IMR-90 (cell line): ENCODE measurements at regions not wholly inside any gene's neighbourhood (a gene's known extent, or its start where the extent isn't known, plus 50 kb on each side); places are given as distances from the start of the nearest gene placed in this dataset.

ENCODE experiments used
- ATAC-seq: fragments of 200-7000 bp; cut with Tn5 transposase; 2 replicates; pipeline ENCODE4 v1.9.1; 2020; ENCODE audit warnings: low read depth, mild to moderate bottlenecking, moderate library complexity
- BruUV-seq: library from RNA; stranded (reverse); fragments of 400-500 nt; replicated peaks from 2 replicates; lab custom pipeline; 2021; lab: Mats Ljungman, UMichigan
- CTCF ChIA-PET: fragments of 300-600 bp; formaldehyde crosslinking; extraction: SDS; loops from one replicate; lab custom pipeline; 2021; ENCODE audit warnings: antibody characterized with exemption; lab: Yijun Ruan, JAX
- POLR2A ChIA-PET: fragments of 300-600 bp; sonication (Branson Sonifier 250); formaldehyde crosslinking; loops from one replicate; lab custom pipeline; 2022; ENCODE audit warnings: antibody characterized with exemption; ENCODE audit not compliant: unreplicated experiment; lab: Charles Lee
- DNase-seq: peaks from one replicate; pipeline ENCODE4 v3.0.0; 2013
- H2AFZ ChIP-seq: replicated peaks from 2 replicates; pipeline ENCODE3; 2013; ENCODE audit warnings: low read length, mild to moderate bottlenecking; ENCODE audit not compliant: poor library complexity
- H2AK5ac ChIP-seq: 2 replicates; pipeline ENCODE4 v1.6.1; 2013; ENCODE audit warnings: low read depth, low read length, inconsistent platforms
- H2AK9ac ChIP-seq: replicated peaks from 2 replicates; pipeline ENCODE3; 2013; ENCODE audit warnings: mild to moderate bottlenecking, low read depth, low read length, moderate library complexity; ENCODE audit not compliant: poor library complexity
- H2BK120ac ChIP-seq: 2 replicates; pipeline ENCODE4 v1.6.1; 2013; ENCODE audit warnings: low read depth, low read length, inconsistent platforms
- H2BK15ac ChIP-seq: 3 replicates; pipeline ENCODE4 v1.6.1; 2013; ENCODE audit warnings: low read depth, low read length, inconsistent platforms
- H2BK20ac ChIP-seq: 2 replicates; pipeline ENCODE4 v1.6.1; 2013; ENCODE audit warnings: low read depth, mild to moderate bottlenecking, inconsistent platforms, low read length, moderate library complexity
- H2BK5ac ChIP-seq: 2 replicates; pipeline ENCODE4 v1.6.1; 2013; ENCODE audit warnings: mild to moderate bottlenecking, low read depth, low read length, inconsistent platforms; ENCODE audit not compliant: poor library complexity, severe bottlenecking
- H3K14ac ChIP-seq: replicated peaks from 2 replicates; pipeline ENCODE4 v1.6.1; 2013; ENCODE audit warnings: low read depth, low read length, inconsistent platforms
- H3K18ac ChIP-seq: 2 replicates; pipeline ENCODE4 v1.6.1; 2013; ENCODE audit warnings: low read depth, low read length, control low read depth
- H3K23ac ChIP-seq: 2 replicates; pipeline ENCODE4 v1.6.1; 2013; ENCODE audit warnings: low read depth, low read length, inconsistent platforms
- H3K27ac ChIP-seq: 2 replicates; pipeline ENCODE4 v1.5.1; 2013; ENCODE audit warnings: mild to moderate bottlenecking, control low read depth, low read length; ENCODE audit not compliant: insufficient read depth
- H3K27me3 ChIP-seq: 2 replicates; pipeline ENCODE4 v1.6.1; 2013; ENCODE audit warnings: low read length; ENCODE audit not compliant: control insufficient read depth, insufficient read depth
- H3K36me3 ChIP-seq: 2 replicates; pipeline ENCODE4 v1.6.1; 2013; ENCODE audit warnings: low read length, mixed read lengths; ENCODE audit not compliant: control insufficient read depth, insufficient read depth
- H3K4ac ChIP-seq: 2 replicates; pipeline ENCODE4 v1.6.1; 2013; ENCODE audit warnings: low read depth, low read length, inconsistent platforms
- H3K4me1 ChIP-seq: 2 replicates; pipeline ENCODE4 v1.6.1; 2013; ENCODE audit warnings: low read length, mixed read lengths; ENCODE audit not compliant: control insufficient read depth, insufficient read depth
- H3K4me2 ChIP-seq: 2 replicates; pipeline ENCODE4 v1.6.1; 2013; ENCODE audit warnings: low read depth, mild to moderate bottlenecking, control low read depth, low read length, moderate library complexity
- H3K4me3 ChIP-seq: 2 replicates; pipeline ENCODE4 v1.5.1; 2013; ENCODE audit warnings: low read depth, mild to moderate bottlenecking, control low read depth, low read length, moderate library complexity; ENCODE audit not compliant: insufficient read depth
- H3K56ac ChIP-seq: 2 replicates; pipeline ENCODE4 v1.6.1; 2013; ENCODE audit warnings: low read length, inconsistent platforms; ENCODE audit not compliant: insufficient read depth; ENCODE audit errors: extremely low read depth
- H3K79me1 ChIP-seq, 2 experiments: 2 replicates each; pipeline ENCODE4 v1.6.1; 2013; ENCODE audit warnings: low read length in 2 of 2, inconsistent platforms in 1 of 2, low read depth in 1 of 2
- H3K9ac ChIP-seq: 2 replicates; pipeline ENCODE4 v1.6.1; 2013; ENCODE audit warnings: low read depth, low read length, control low read depth
- H3K9me1 ChIP-seq: 2 replicates; pipeline ENCODE4 v1.6.1; 2013; ENCODE audit warnings: low read length, inconsistent platforms; ENCODE audit not compliant: insufficient read depth
- H3K9me3 ChIP-seq: 2 replicates; pipeline ENCODE4 v1.6.1; 2013; ENCODE audit warnings: low read length; ENCODE audit not compliant: control insufficient read depth, insufficient read depth
- H4K20me1 ChIP-seq: 2 replicates; pipeline ENCODE4 v1.6.1; 2013; ENCODE audit warnings: low read length, inconsistent platforms; ENCODE audit not compliant: insufficient read depth
- H4K5ac ChIP-seq: 2 replicates; pipeline ENCODE4 v1.6.1; 2013; ENCODE audit warnings: mild to moderate bottlenecking, low read depth, low read length, control low read depth
- H4K8ac ChIP-seq, 2 experiments: 2 replicates each; pipeline ENCODE4 v1.6.1; 2013; ENCODE audit warnings: low read depth in 2 of 2, low read length in 2 of 2, control low read depth in 1 of 2, inconsistent platforms in 1 of 2
- H4K91ac ChIP-seq: 2 replicates; pipeline ENCODE4 v1.6.1; 2013; ENCODE audit warnings: low read depth, low read length, inconsistent platforms; ENCODE audit not compliant: insufficient read depth
- BHLHE40 ChIP-seq: fragments of 150-350 bp; IDR thresholded peaks from 2 replicates; pipeline ENCODE4 v1.6.1; 2016; ENCODE audit warnings: mild to moderate bottlenecking, low read depth, low read length
- CEBPB ChIP-seq: IDR thresholded peaks from 2 replicates; pipeline ENCODE4 v1.6.1; 2012; ENCODE audit warnings: low read depth, low read length, improper control_type of control experiment
- CHD1 ChIP-seq: IDR thresholded peaks from 2 replicates; pipeline ENCODE4 v1.6.1; 2012; ENCODE audit warnings: low read depth, low read length, improper control_type of control experiment
- ELK1 ChIP-seq: fragments of 150-350 bp; IDR thresholded peaks from 2 replicates; pipeline ENCODE4 v1.6.1; 2016; ENCODE audit warnings: low read depth, mild to moderate bottlenecking, low read length, moderate library complexity, borderline replicate concordance
- FOS ChIP-seq: fragments of 150-350 bp; IDR thresholded peaks from 2 replicates; pipeline ENCODE4 v1.6.1; 2016; ENCODE audit warnings: low read depth, low read length
- MAFK ChIP-seq: IDR thresholded peaks from 2 replicates; pipeline ENCODE4 v1.6.1; 2012; ENCODE audit warnings: low read depth, low read length, improper control_type of control experiment
- MAZ ChIP-seq: IDR thresholded peaks from 2 replicates; pipeline ENCODE4 v1.6.1; 2012; ENCODE audit warnings: low read depth, mild to moderate bottlenecking, low read length, improper control_type of control experiment, moderate library complexity, borderline replicate concordance
- MXI1 ChIP-seq: IDR thresholded peaks from 2 replicates; pipeline ENCODE4 v1.6.1; 2012; ENCODE audit warnings: low read depth, mild to moderate bottlenecking, low read length, moderate library complexity, borderline replicate concordance
- NFE2L2 ChIP-seq: fragments of 150-350 bp; IDR thresholded peaks from 2 replicates; pipeline ENCODE4 v1.6.1; 2016; ENCODE audit warnings: low read depth, mild to moderate bottlenecking, low read length
- POLR2A ChIP-seq: IDR thresholded peaks from 2 replicates; pipeline ENCODE4 v1.6.1; 2012; ENCODE audit warnings: mild to moderate bottlenecking, low read depth, low read length
- RAD21 ChIP-seq: IDR thresholded peaks from 2 replicates; pipeline ENCODE4 v1.6.1; 2012; ENCODE audit warnings: low read length, improper control_type of control experiment
- RCOR1 ChIP-seq: IDR thresholded peaks from 2 replicates; pipeline ENCODE4 v1.6.1; 2012; ENCODE audit warnings: mild to moderate bottlenecking, low read length, improper control_type of control experiment; ENCODE audit not compliant: insufficient replicate concordance
- RFX5 ChIP-seq: IDR thresholded peaks from 2 replicates; pipeline ENCODE4 v1.8.0; 2012; ENCODE audit warnings: low read depth, mild to moderate bottlenecking, low read length, moderate library complexity
- SMC3 ChIP-seq: fragments of 150-350 bp; IDR thresholded peaks from 2 replicates; pipeline ENCODE4 v1.6.1; 2016; ENCODE audit warnings: low read depth, mild to moderate bottlenecking, antibody characterized with exemption, low read length, moderate library complexity
- WGBS, 2 experiments: methylation state at CpG; one replicate each; pipeline versions ENCODE4 v1.1.5 to v1.1.7; 2013; ENCODE audit warnings: missing lambda C conversion rate in 2 of 2; ENCODE audit not compliant: insufficient read length in 1 of 2; ENCODE audit errors: extremely low coverage in 2 of 2; 5-methylcytosine and 5-hydroxymethylcytosine counted together
- dilution Hi-C: fragments of 300-500 bp; cut with HindIII; formaldehyde crosslinking; loops from one replicate; pipeline ENCODE4 v1.14.3; 2018; ENCODE audit warnings: low sequenced_read_pairs; ENCODE audit not compliant: unreplicated experiment
- in situ Hi-C: fragments of 300-500 bp; cut with MboI; formaldehyde crosslinking; loops from 3 replicates; pipeline ENCODE4 v1.14.3; 2019; ENCODE audit warnings: low sequenced_read_pairs, inconsistent platforms, mixed read lengths
- intact Hi-C: fragments of 100-400 bp; cut with micrococcal nuclease; formaldehyde crosslinking; loops from 2 replicates; pipeline ENCODE4 v1.10.0; 2022
- TF ChIP-seq, protein P1 (sequence below): fragments of 150-350 bp; IDR thresholded peaks from 2 replicates; pipeline ENCODE4 v1.6.1; 2017; ENCODE audit warnings: mild to moderate bottlenecking, antibody characterized with exemption, low read length, low read depth
- TF ChIP-seq, protein P2 (sequence below): conservative IDR thresholded peaks from 2 replicates; pipeline ENCODE4 v1.5.1; 2012; ENCODE audit warnings: mild to moderate bottlenecking, low read depth, low read length, improper control_type of control experiment

GRCh38 chr3:117920253-117920898 lies 1114.3 kb downstream of the IGSF11 start:
- no peak overlapping the region for H4K91ac ChIP-seq
- no peaks in the 10 kb centered on the region for H3K9me1 ChIP-seq
- no peak overlapping the region for H3K56ac ChIP-seq
- no peak overlapping the region for H3K4ac ChIP-seq
- H3K9me3 ChIP-seq, result no peaks in the 10 kb centered on the region
- 80% methylated on average over 1 of the region's 7 CpGs; no CpG with 5 or more reads in 1 of the 2 experiments for WGBS, 2 experiments
- no peaks in the 10 kb centered on the region for H3K4me1 ChIP-seq
- in situ Hi-C loops, result no loop called here
- no peak overlapping the region for H2AK5ac ChIP-seq
- dilution Hi-C loops, result no loop called here
- H2BK20ac ChIP-seq, result no peak overlapping the region
- H2BK5ac ChIP-seq, result no peak overlapping the region
- ATAC-seq, result no peak
- no peak overlapping the region for H3K27ac ChIP-seq
- H3K79me1 ChIP-seq, result no peaks in the 10 kb centered on the region; a peak in 1 of 4 replicates
- no peak overlapping the region for H3K9ac ChIP-seq
- ChIA-PET POLR2A (no interaction called here), CTCF (no interaction called here)
- no peak for DNase-seq
- H4K8ac ChIP-seq, result no peak overlapping the region
- no peaks in the 10 kb centered on the region for H3K27me3 ChIP-seq
- no peak overlapping the region for H2BK120ac ChIP-seq
- H3K18ac ChIP-seq, result no peak overlapping the region
- no peak overlapping the region for H3K14ac ChIP-seq
- H3K4me3 ChIP-seq, result no peak overlapping the region
- no peak overlapping the region for H4K5ac ChIP-seq
- H4K20me1 ChIP-seq, result no peaks in the 10 kb centered on the region
- TF ChIP-seq, protein P1, sequence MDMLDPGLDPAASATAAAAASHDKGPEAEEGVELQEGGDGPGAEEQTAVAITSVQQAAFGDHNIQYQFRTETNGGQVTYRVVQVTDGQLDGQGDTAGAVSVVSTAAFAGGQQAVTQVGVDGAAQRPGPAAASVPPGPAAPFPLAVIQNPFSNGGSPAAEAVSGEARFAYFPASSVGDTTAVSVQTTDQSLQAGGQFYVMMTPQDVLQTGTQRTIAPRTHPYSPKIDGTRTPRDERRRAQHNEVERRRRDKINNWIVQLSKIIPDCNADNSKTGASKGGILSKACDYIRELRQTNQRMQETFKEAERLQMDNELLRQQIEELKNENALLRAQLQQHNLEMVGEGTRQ, result no peak
- TF ChIP-seq FOS, result no peak
- TF ChIP-seq CEBPB, result no peak
- TF ChIP-seq NFE2L2, result no peak
- TF ChIP-seq RAD21, result no peak
- TF ChIP-seq ELK1, result no peak
- no peak for TF ChIP-seq CHD1
- TF ChIP-seq RFX5, result no peak
- no peak for TF ChIP-seq SMC3
- no peak for TF ChIP-seq MXI1
- no peak for TF ChIP-seq MAZ
- no peak for TF ChIP-seq MAFK
- TF ChIP-seq BHLHE40, result no peak
- TF ChIP-seq, protein P2, sequence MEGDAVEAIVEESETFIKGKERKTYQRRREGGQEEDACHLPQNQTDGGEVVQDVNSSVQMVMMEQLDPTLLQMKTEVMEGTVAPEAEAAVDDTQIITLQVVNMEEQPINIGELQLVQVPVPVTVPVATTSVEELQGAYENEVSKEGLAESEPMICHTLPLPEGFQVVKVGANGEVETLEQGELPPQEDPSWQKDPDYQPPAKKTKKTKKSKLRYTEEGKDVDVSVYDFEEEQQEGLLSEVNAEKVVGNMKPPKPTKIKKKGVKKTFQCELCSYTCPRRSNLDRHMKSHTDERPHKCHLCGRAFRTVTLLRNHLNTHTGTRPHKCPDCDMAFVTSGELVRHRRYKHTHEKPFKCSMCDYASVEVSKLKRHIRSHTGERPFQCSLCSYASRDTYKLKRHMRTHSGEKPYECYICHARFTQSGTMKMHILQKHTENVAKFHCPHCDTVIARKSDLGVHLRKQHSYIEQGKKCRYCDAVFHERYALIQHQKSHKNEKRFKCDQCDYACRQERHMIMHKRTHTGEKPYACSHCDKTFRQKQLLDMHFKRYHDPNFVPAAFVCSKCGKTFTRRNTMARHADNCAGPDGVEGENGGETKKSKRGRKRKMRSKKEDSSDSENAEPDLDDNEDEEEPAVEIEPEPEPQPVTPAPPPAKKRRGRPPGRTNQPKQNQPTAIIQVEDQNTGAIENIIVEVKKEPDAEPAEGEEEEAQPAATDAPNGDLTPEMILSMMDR, result no peak
- TF ChIP-seq RCOR1, result no peak
- no peak for TF ChIP-seq POLR2A
- no peak overlapping the region for H2AFZ ChIP-seq
- H3K23ac ChIP-seq, result no peak overlapping the region
- no TSS peak for BruUV-seq
- H2AK9ac ChIP-seq, result no peak overlapping the region
- H3K4me2 ChIP-seq, result no peak overlapping the region
- intact Hi-C loops, result no loop called here
- H2BK15ac ChIP-seq, result no peak overlapping the region
- 0 out of 2 replicates have a peak, but pooled peaks cover 2% of the 10 kb centered on the region for H3K36me3 ChIP-seq
